ENCODE measurements at regions not wholly inside any gene's neighbourhood (a gene's known extent, or its start where the extent isn't known, plus 50 kb on each side); places are given as distances from the start of the nearest gene placed in this dataset.

DNA sequence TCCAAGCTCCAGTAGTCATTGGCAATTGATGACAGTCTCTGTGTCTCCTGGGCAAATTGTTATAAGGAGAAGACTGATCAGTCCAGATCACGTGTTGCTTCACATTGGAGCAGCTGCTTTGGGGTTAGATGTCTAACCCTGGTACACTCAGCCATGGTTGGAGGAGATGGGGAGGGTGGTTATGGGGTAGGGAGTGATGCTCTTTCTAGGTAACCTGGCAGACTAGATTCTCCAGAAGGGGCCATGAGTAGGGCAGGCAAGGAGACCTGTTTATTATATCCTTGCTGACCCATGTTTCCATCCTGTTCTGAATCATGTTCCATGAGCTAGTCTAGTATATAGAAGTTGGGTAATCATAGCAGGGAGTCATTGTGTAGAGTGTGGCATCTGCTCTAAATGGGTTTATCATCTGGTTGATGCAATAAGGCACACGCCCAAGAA, 50.8 kb upstream of the BACH2 start:
- no peak for DNase-seq (ENCODE audit: low read depth, low spot score)
- Histone ChIP-seq H3K4me1 (ENCODE audit: insufficient read depth, insufficient read length) (no peaks in the 10 kb centered on the region), H3K9me3 (ENCODE audit: insufficient read depth, low read length) (no peaks in the 10 kb centered on the region), H3K27me3 (ENCODE audit: insufficient read depth, insufficient read length) (no peaks in the 10 kb centered on the region), H3K4me3 (ENCODE audit: insufficient read length, low read depth) (no peak overlapping the region), H3K9ac (ENCODE audit: insufficient read length, low read depth) (no peak overlapping the region), H3K36me3 (ENCODE audit: insufficient read depth, insufficient read length, low read length) (no peaks in the 10 kb centered on the region)
- no peak for TF ChIP-seq SUZ12 (IDR thresholded peaks at IDR 0.05; ENCODE audit: extremely low read depth, insufficient read depth, insufficient read length)
- no peak for TF ChIP-seq YY1 (IDR thresholded peaks at IDR 0.05; ENCODE audit: insufficient read depth, insufficient read length)
- TF ChIP-seq ZNF274 (IDR thresholded peaks at IDR 0.05; ENCODE audit: low read depth, low read length), result no peak

DNA sequence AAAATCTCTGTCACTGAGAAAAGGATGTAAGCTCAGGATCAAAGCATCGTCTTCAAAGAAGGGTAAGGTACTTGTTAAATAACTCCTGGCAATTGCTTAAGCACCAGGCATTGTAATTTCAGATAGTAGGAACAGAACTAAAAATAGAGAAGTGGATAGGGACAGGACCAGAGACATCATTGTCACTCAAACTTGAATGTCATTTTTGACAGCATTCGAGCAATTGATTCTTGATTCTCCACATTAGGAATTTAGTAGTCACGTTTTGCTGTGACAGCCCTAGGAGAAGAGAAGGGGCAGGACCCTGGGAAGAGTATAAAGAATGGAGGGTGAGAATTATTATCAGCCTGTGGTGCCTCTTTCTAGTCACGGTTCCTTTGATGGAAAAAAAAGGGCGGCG, 50.1 kb upstream of the BACH2 start:
- no peak for TF ChIP-seq SUZ12 (IDR thresholded peaks at IDR 0.05; ENCODE audit: extremely low read depth, insufficient read depth, insufficient read length)
- no peak for TF ChIP-seq YY1 (IDR thresholded peaks at IDR 0.05; ENCODE audit: insufficient read depth, insufficient read length)
- no peak for TF ChIP-seq ZNF274 (IDR thresholded peaks at IDR 0.05; ENCODE audit: low read depth, low read length)
- no peaks in the 10 kb centered on the region for H3K36me3 ChIP-seq (ENCODE audit: insufficient read depth, insufficient read length, low read length)
- H3K4me3 ChIP-seq (ENCODE audit: insufficient read length, low read depth), result no peak overlapping the region
- H3K9me3 ChIP-seq (ENCODE audit: insufficient read depth, low read length), result no peaks in the 10 kb centered on the region
- H3K27me3 ChIP-seq (ENCODE audit: insufficient read depth, insufficient read length), result no peaks in the 10 kb centered on the region
- DNase-seq (ENCODE audit: low read depth, low spot score), result no peak
- no peak overlapping the region for H3K9ac ChIP-seq (ENCODE audit: insufficient read length, low read depth)
- H3K4me1 ChIP-seq (ENCODE audit: insufficient read depth, insufficient read length), result no peaks in the 10 kb centered on the region
